ENCODE measurements at regions not wholly inside any gene's neighbourhood (a gene's known extent, or its start where the extent isn't known, plus 50 kb on each side); places are given as distances from the start of the nearest gene placed in this dataset.

- no peak for TF ChIP-seq CTCF (IDR thresholded peaks at IDR 0.05)
- Histone ChIP-seq H3K9me3 (no peaks in the 10 kb centered on the region), H3K27ac (no peak overlapping the region), H3K4me1 (no peaks in the 10 kb centered on the region), H3K36me3 (no peaks in the 10 kb centered on the region), H3K4me3 (no peak overlapping the region), H3K27me3 (no peaks in the 10 kb centered on the region)
- no peak for DNase-seq
- intact Hi-C loops (cut with DNase I), result no loop called here
- no peak for ATAC-seq
Observed at GRCh38 chr6:44537306-44538049, 150.0 kb downstream of the CDC5L start.

- Histone ChIP-seq H3K9me3 (no peaks in the 10 kb centered on the region), H3K27me3 (no peaks in the 10 kb centered on the region), H3K4me1 (no peaks in the 10 kb centered on the region), H3K36me3 (no peaks in the 10 kb centered on the region), H3K4me3 (no peak overlapping the region), H3K27ac (no peak overlapping the region)
- intact Hi-C loops (cut with DNase I), result no loop called here
- no peak for TF ChIP-seq CTCF (IDR thresholded peaks at IDR 0.05)
- ATAC-seq (no peak), DNase-seq (peak in 1 of 4 donors; percentile 5)
Observed at GRCh38 chr6:44538131-44538806, 150.8 kb downstream of the CDC5L start.

- intact Hi-C loops (cut with DNase I), result no loop called here
- no peak for TF ChIP-seq CTCF (IDR thresholded peaks at IDR 0.05)
- H3K36me3 ChIP-seq, result no peaks in the 10 kb centered on the region
- no peaks in the 10 kb centered on the region for H3K9me3 ChIP-seq
- H3K27me3 ChIP-seq, result no peaks in the 10 kb centered on the region
- H3K4me3 ChIP-seq, result no peak overlapping the region
- H3K4me1 ChIP-seq, result no peaks in the 10 kb centered on the region
- H3K27ac ChIP-seq, result no peak overlapping the region
- DNase-seq, result peak in 1 of 4 donors; percentile 8
- no peak for ATAC-seq
Observed at GRCh38 chr6:44538807-44539201, 151.3 kb downstream of the CDC5L start.

GRCh38 chr6:44539701-44540355 is 152.3 kb downstream of the CDC5L start:
- TF ChIP-seq CTCF (IDR thresholded peaks at IDR 0.05), result no peak
- no peak overlapping the region for H3K27ac ChIP-seq
- intact Hi-C loops (cut with DNase I), result no loop called here

GRCh38 chr6:44540881-44541280 is 153.4 kb downstream of the CDC5L start:
- intact Hi-C loops (cut with DNase I), result no loop called here
- H3K27me3 ChIP-seq, result no peaks in the 10 kb centered on the region
- ATAC-seq, result no peak
- H3K4me1 ChIP-seq, result no peaks in the 10 kb centered on the region
- DNase-seq, result peak in 1 of 4 donors; percentile 10
- no peaks in the 10 kb centered on the region for H3K36me3 ChIP-seq
- H3K9me3 ChIP-seq, result no peaks in the 10 kb centered on the region
- no peak overlapping the region for H3K27ac ChIP-seq
- no peak overlapping the region for H3K4me3 ChIP-seq
- no peak for TF ChIP-seq CTCF (IDR thresholded peaks at IDR 0.05)

More at GRCh38 chr6:44539701-44540355, 152.3 kb downstream of the CDC5L start:
- Histone ChIP-seq H3K4me3 (no peak overlapping the region), H3K36me3 (no peaks in the 10 kb centered on the region), H3K27me3 (no peaks in the 10 kb centered on the region), H3K9me3 (no peaks in the 10 kb centered on the region), H3K4me1 (no peaks in the 10 kb centered on the region)
- ATAC-seq (no peak), DNase-seq (no peak)
